Right lobe of liver (tissue), 4 donors: ENCODE measurements at regions not wholly inside any gene's neighbourhood (a gene's known extent, or its start where the extent isn't known, plus 50 kb on each side); places are given as distances from the start of the nearest gene placed in this dataset.

ENCODE experiments used
- POLR2A ChIP-seq: fragments of 450-650 bp; IDR thresholded peaks from one replicate; pipeline ENCODE4 v1.6.1; 2017; ENCODE audit warnings: antibody characterized with exemption, mild to moderate bottlenecking
- TF ChIP-seq, protein P1 (sequence below), 4 donors: fragments of 200-600 bp in 3 of 4; fragments of 450-650 bp in 1 of 4; IDR thresholded peaks; one replicate each; pipeline versions ENCODE4 v1.5.1 to v1.8.0; 2016 to 2022; ENCODE audit warnings: antibody characterized with exemption in 4 of 4, mild to moderate bottlenecking in 2 of 4
- donor health status: DM: no; HTN: no; CAD: no.
- donor health status: DM: no; HTN: no; CAD: no.
- donor health status: DM: no; HTN: yes; CAD: no.

DNA sequence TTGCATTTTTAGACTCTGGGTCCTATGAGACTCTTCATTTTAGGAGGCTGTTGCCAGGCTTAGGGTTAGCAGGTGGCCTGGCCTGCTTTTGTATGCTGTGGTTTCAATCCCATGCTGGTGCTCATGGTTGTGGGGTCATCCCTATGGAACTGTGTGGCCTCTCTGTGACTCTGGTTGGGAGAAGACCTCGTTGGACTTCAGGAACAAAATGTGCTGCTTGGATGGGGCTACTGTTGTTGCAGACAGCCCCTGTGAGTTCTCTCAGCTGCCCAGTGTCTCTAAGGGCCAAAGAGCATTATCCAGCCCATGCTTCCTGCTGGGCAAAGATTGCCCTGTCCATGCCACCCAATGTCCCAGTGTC, 169.5 kb upstream of the S1PR3 start:
- TF ChIP-seq, protein P1, sequence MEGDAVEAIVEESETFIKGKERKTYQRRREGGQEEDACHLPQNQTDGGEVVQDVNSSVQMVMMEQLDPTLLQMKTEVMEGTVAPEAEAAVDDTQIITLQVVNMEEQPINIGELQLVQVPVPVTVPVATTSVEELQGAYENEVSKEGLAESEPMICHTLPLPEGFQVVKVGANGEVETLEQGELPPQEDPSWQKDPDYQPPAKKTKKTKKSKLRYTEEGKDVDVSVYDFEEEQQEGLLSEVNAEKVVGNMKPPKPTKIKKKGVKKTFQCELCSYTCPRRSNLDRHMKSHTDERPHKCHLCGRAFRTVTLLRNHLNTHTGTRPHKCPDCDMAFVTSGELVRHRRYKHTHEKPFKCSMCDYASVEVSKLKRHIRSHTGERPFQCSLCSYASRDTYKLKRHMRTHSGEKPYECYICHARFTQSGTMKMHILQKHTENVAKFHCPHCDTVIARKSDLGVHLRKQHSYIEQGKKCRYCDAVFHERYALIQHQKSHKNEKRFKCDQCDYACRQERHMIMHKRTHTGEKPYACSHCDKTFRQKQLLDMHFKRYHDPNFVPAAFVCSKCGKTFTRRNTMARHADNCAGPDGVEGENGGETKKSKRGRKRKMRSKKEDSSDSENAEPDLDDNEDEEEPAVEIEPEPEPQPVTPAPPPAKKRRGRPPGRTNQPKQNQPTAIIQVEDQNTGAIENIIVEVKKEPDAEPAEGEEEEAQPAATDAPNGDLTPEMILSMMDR (IDR thresholded peaks at IDR 0.05): no peak
- TF ChIP-seq POLR2A: no peak
